ENCODE measurements at regions not wholly inside any gene's neighbourhood (a gene's known extent, or its start where the extent isn't known, plus 50 kb on each side); places are given as distances from the start of the nearest gene placed in this dataset.
"Not testable (repeated sequence)": the region's sequence is repeated elsewhere in the genome, so short reads cannot be mapped to it uniquely, and the experiment has no call there.

DNA sequence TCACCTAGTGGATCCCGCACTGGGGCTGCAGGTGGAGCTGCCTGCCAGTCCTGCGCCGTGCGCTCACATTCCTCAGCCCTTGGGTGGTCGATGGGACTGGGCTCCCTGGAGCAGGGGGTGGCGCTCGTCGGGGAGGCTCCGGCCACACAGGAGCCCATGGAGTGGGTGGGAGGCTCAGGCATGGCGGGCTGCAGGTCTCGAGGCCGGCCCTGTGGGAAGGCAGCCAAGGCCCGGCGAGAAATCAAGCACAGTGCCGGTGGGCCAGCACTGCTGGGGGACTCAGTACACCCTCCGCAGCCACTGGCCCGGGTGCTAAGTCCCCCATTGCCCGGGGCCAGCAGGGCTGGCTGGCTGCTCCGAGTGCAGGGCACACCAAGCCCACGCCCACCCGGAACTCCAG is 1708.6 kb downstream of the OLFM4 start:
- TF ChIP-seq CTCF (conservative IDR thresholded peaks at IDR 0.05; ENCODE audit: low read length); EZH2phosphoT487 (IDR thresholded peaks at IDR 0.05; ENCODE audit: borderline replicate concordance, low read depth, low read length): not testable (repeated sequence)
